Activated naive CD4-positive, alpha-beta T cell treated with anti-CD3 and anti-CD28 coated beads for 36 hours (primary cell): ENCODE measurements at regions not wholly inside any gene's neighbourhood (a gene's known extent, or its start where the extent isn't known, plus 50 kb on each side); places are given as distances from the start of the nearest gene placed in this dataset.

Experiments
- CTCF ChIA-PET: fragments of 350-600 bp; sonication (Branson Sonifier 250); formaldehyde crosslinking; loops from one replicate; lab custom pipeline; 2021; ENCODE audit warnings: antibody characterized with exemption; lab: Charles Lee
- DNase-seq: peaks from one replicate; pipeline ENCODE4 v3.0.0-alpha.2; 2020
- H3K27ac Mint-ChIP-seq: one replicate; pipeline ENCODE4 v1.8.0; 2021; ENCODE audit warnings: mild to moderate bottlenecking, mixed read lengths
- H3K27me3 Mint-ChIP-seq: one replicate; pipeline ENCODE4 v1.8.0; 2021; ENCODE audit warnings: low read depth, mixed read lengths
- H3K36me3 Mint-ChIP-seq: one replicate; pipeline ENCODE4 v1.8.0; 2021; ENCODE audit warnings: low read depth, mixed read lengths
- H3K4me1 Mint-ChIP-seq: one replicate; pipeline ENCODE4 v1.8.0; 2021; ENCODE audit warnings: low read depth, mixed read lengths
- H3K4me3 Mint-ChIP-seq: one replicate; pipeline ENCODE4 v1.8.0; 2021; ENCODE audit warnings: mild to moderate bottlenecking, moderate library complexity, mixed read lengths
- H3K9me3 Mint-ChIP-seq: one replicate; pipeline ENCODE4 v1.8.0; 2021; ENCODE audit warnings: mixed read lengths
- intact Hi-C: fragments of 100-400 bp; cut with micrococcal nuclease; formaldehyde crosslinking; loops from one replicate; pipeline ENCODE4 v1.15.1; 2023

GRCh38 chr5:98095072-98095471 is 678.4 kb upstream of the RGMB start:
- DNase-seq = no peak
- Mint-ChIP-seq H3K36me3 (no peaks in the 10 kb centered on the region), H3K27ac (no peak overlapping the region), H3K27me3 (no peaks in the 10 kb centered on the region), H3K4me3 (no peak overlapping the region), H3K9me3 (no peaks in the 10 kb centered on the region), H3K4me1 (no peaks in the 10 kb centered on the region)
- CTCF ChIA-PET = no interaction called here
- intact Hi-C loops = no loop called here

- CTCF ChIA-PET = no interaction called here
Measured at GRCh38 chr5:98096155-98096554, 677.3 kb upstream of the RGMB start.

GRCh38 chr5:98099448-98100105 is 673.9 kb upstream of the RGMB start:
- no peak for DNase-seq
- Mint-ChIP-seq H3K9me3 (no peaks in the 10 kb centered on the region), H3K27me3 (no peaks in the 10 kb centered on the region), H3K4me1 (no peaks in the 10 kb centered on the region), H3K4me3 (no peak overlapping the region), H3K27ac (no peak overlapping the region), H3K36me3 (no peaks in the 10 kb centered on the region)
- CTCF ChIA-PET = interaction anchor here (0.6 kb wide), 1 partner anchor 102 kb away, joined by 7 read pairs; no protein-coding TSS in a partner anchor
- intact Hi-C loops = no loop called here

More at GRCh38 chr5:98096155-98096554, 677.3 kb upstream of the RGMB start:
- no peak for DNase-seq
- Mint-ChIP-seq H3K4me3 (no peak overlapping the region), H3K9me3 (no peaks in the 10 kb centered on the region), H3K27me3 (no peaks in the 10 kb centered on the region), H3K4me1 (no peaks in the 10 kb centered on the region), H3K36me3 (no peaks in the 10 kb centered on the region), H3K27ac (no peak overlapping the region)
- intact Hi-C loops = no loop called here

GRCh38 chr5:98101131-98101530 is 672.3 kb upstream of the RGMB start:
- no peaks in the 10 kb centered on the region for H3K27me3 Mint-ChIP-seq
- no peak for DNase-seq
- no peaks in the 10 kb centered on the region for H3K4me1 Mint-ChIP-seq
- intact Hi-C loops = no loop called here
- H3K9me3 Mint-ChIP-seq = no peaks in the 10 kb centered on the region
- H3K36me3 Mint-ChIP-seq = no peaks in the 10 kb centered on the region
- no peak overlapping the region for H3K27ac Mint-ChIP-seq
- H3K4me3 Mint-ChIP-seq = no peak overlapping the region
- CTCF ChIA-PET = no interaction called here

GRCh38 chr5:98102936-98103335 is 670.5 kb upstream of the RGMB start:
- H3K4me3 Mint-ChIP-seq = no peak overlapping the region
- no peak overlapping the region for H3K27ac Mint-ChIP-seq
- no peaks in the 10 kb centered on the region for H3K9me3 Mint-ChIP-seq
- DNase-seq = no peak
- no peaks in the 10 kb centered on the region for H3K4me1 Mint-ChIP-seq
- intact Hi-C loops = no loop called here
- no peaks in the 10 kb centered on the region for H3K36me3 Mint-ChIP-seq
- H3K27me3 Mint-ChIP-seq = peaks cover 4% of the 10 kb centered on the region
- CTCF ChIA-PET = no interaction called here

- no peaks in the 10 kb centered on the region for H3K36me3 Mint-ChIP-seq
- CTCF ChIA-PET = no interaction called here
- no peak overlapping the region for H3K27ac Mint-ChIP-seq
- no peaks in the 10 kb centered on the region for H3K4me1 Mint-ChIP-seq
- H3K9me3 Mint-ChIP-seq = no peaks in the 10 kb centered on the region
- intact Hi-C loops = no loop called here
- DNase-seq = no peak
- H3K4me3 Mint-ChIP-seq = no peak overlapping the region
- H3K27me3 Mint-ChIP-seq = peaks cover 4% of the 10 kb centered on the region
Measured at GRCh38 chr5:98103807-98104206, 669.7 kb upstream of the RGMB start.

GRCh38 chr5:98104454-98105188 is 668.8 kb upstream of the RGMB start:
- CTCF ChIA-PET = no interaction called here
- H3K4me3 Mint-ChIP-seq = no peak overlapping the region
- intact Hi-C loops = no loop called here
- no peaks in the 10 kb centered on the region for H3K4me1 Mint-ChIP-seq
- no peaks in the 10 kb centered on the region for H3K36me3 Mint-ChIP-seq
- H3K9me3 Mint-ChIP-seq = no peaks in the 10 kb centered on the region
- DNase-seq = no peak
- H3K27ac Mint-ChIP-seq = no peak overlapping the region
- H3K27me3 Mint-ChIP-seq = peaks cover 7% of the 10 kb centered on the region

GRCh38 chr5:98105681-98106080 is 667.8 kb upstream of the RGMB start:
- Mint-ChIP-seq H3K27ac (no peak overlapping the region), H3K4me3 (no peak overlapping the region), H3K9me3 (no peaks in the 10 kb centered on the region), H3K27me3 (peaks cover 7% of the 10 kb centered on the region), H3K4me1 (no peaks in the 10 kb centered on the region), H3K36me3 (no peaks in the 10 kb centered on the region)
- CTCF ChIA-PET = no interaction called here
- intact Hi-C loops = no loop called here
- no peak for DNase-seq

GRCh38 chr5:98106116-98107031 is 667.1 kb upstream of the RGMB start:
- no peak overlapping the region for H3K4me3 Mint-ChIP-seq
- intact Hi-C loops = no loop called here
- H3K36me3 Mint-ChIP-seq = no peaks in the 10 kb centered on the region
- CTCF ChIA-PET = no interaction called here
- H3K4me1 Mint-ChIP-seq = no peaks in the 10 kb centered on the region
- H3K27ac Mint-ChIP-seq = no peak overlapping the region
- no peak for DNase-seq
- peaks cover 7% of the 10 kb centered on the region for H3K27me3 Mint-ChIP-seq
- H3K9me3 Mint-ChIP-seq = no peaks in the 10 kb centered on the region

GRCh38 chr5:98108497-98108896 is 665.0 kb upstream of the RGMB start:
- H3K27ac Mint-ChIP-seq = no peak overlapping the region
- DNase-seq = no peak
- no peaks in the 10 kb centered on the region for H3K36me3 Mint-ChIP-seq
- CTCF ChIA-PET = no interaction called here
- intact Hi-C loops = no loop called here
- H3K27me3 Mint-ChIP-seq = peaks cover 7% of the 10 kb centered on the region
- H3K9me3 Mint-ChIP-seq = no peaks in the 10 kb centered on the region
- no peaks in the 10 kb centered on the region for H3K4me1 Mint-ChIP-seq
- no peak overlapping the region for H3K4me3 Mint-ChIP-seq

- intact Hi-C loops = no loop called here
- no peaks in the 10 kb centered on the region for H3K9me3 Mint-ChIP-seq
- CTCF ChIA-PET = no interaction called here
- no peak overlapping the region for H3K4me3 Mint-ChIP-seq
- DNase-seq = no peak
- H3K36me3 Mint-ChIP-seq = no peaks in the 10 kb centered on the region
- no peaks in the 10 kb centered on the region for H3K4me1 Mint-ChIP-seq
- H3K27me3 Mint-ChIP-seq = peaks cover 7% of the 10 kb centered on the region
- H3K27ac Mint-ChIP-seq = no peak overlapping the region
Measured at GRCh38 chr5:98109561-98110006, 663.9 kb upstream of the RGMB start.

- DNase-seq = no peak
- no peaks in the 10 kb centered on the region for H3K36me3 Mint-ChIP-seq
- no peaks in the 10 kb centered on the region for H3K4me1 Mint-ChIP-seq
- no peak overlapping the region for H3K27ac Mint-ChIP-seq
- CTCF ChIA-PET = interaction anchor here (0.7 kb wide), 1 partner anchor 23 kb away, joined by 3 read pairs; no protein-coding TSS in a partner anchor
- H3K4me3 Mint-ChIP-seq = no peak overlapping the region
- peaks cover 7% of the 10 kb centered on the region for H3K27me3 Mint-ChIP-seq
- H3K9me3 Mint-ChIP-seq = no peaks in the 10 kb centered on the region
- intact Hi-C loops = no loop called here
Measured at GRCh38 chr5:98110282-98110691, 663.2 kb upstream of the RGMB start.
